ENCODE measurements at regions not wholly inside any gene's neighbourhood (a gene's known extent, or its start where the extent isn't known, plus 50 kb on each side); places are given as distances from the start of the nearest gene placed in this dataset.
"Not testable (repeated sequence)": the region's sequence is repeated elsewhere in the genome, so short reads cannot be mapped to it uniquely, and the experiment has no call there.

- Histone ChIP-seq H3K4me3 (ENCODE audit: low read depth in 1 of 3, low read length in 3 of 3) (no peak overlapping the region), H3K36me3 (ENCODE audit: control insufficient read depth in 3 of 3, insufficient read depth in 2 of 3, low read depth in 1 of 3, low read length in 3 of 3) (no peaks in the 10 kb centered on the region), H3K9me3 (ENCODE audit: control insufficient read depth in 2 of 2, insufficient read depth in 1 of 2, low read depth in 1 of 2, low read length in 1 of 2) (no peaks in the 10 kb centered on the region), H3K4me1 (ENCODE audit: control insufficient read depth in 3 of 3, insufficient read depth in 2 of 3, low read depth in 1 of 3, low read length in 2 of 3) (no peaks in the 10 kb centered on the region), H3K27ac (ENCODE audit: low read depth in 1 of 3, low read length in 2 of 3) (no peak overlapping the region), H3K27me3 (ENCODE audit: control insufficient read depth in 3 of 3, insufficient read depth in 3 of 3, low read length in 3 of 3) (no peaks in the 10 kb centered on the region)
- no peak for FAIRE-seq
- WGBS, 3 donors, result 87 to 90% (median 89%) methylated on average over 2 of the region's 2 CpGs
- DNase-seq, result no peak
These were observed 205.0 kb upstream of the STAC start for GRCh38 chr3:36175113-36175812.

- no peaks in the 10 kb centered on the region for H3K9me3 ChIP-seq (ENCODE audit: control insufficient read depth in 2 of 2, insufficient read depth in 1 of 2, low read depth in 1 of 2, low read length in 1 of 2)
- no peak for DNase-seq
- no peak overlapping the region for H3K4me3 ChIP-seq (ENCODE audit: low read depth in 1 of 3, low read length in 3 of 3)
- H3K4me1 ChIP-seq (ENCODE audit: control insufficient read depth in 3 of 3, insufficient read depth in 2 of 3, low read depth in 1 of 3, low read length in 2 of 3), result no peaks in the 10 kb centered on the region
- WGBS, 3 donors, result 21 to 48% (median 25%) methylated on average over 2 of the region's 2 CpGs
- no peaks in the 10 kb centered on the region for H3K27me3 ChIP-seq (ENCODE audit: control insufficient read depth in 3 of 3, insufficient read depth in 3 of 3, low read length in 3 of 3)
- no peaks in the 10 kb centered on the region for H3K36me3 ChIP-seq (ENCODE audit: control insufficient read depth in 3 of 3, insufficient read depth in 2 of 3, low read depth in 1 of 3, low read length in 3 of 3)
- no peak overlapping the region for H3K27ac ChIP-seq (ENCODE audit: low read depth in 1 of 3, low read length in 2 of 3)
- no peak for FAIRE-seq
These were observed 204.3 kb upstream of the STAC start for GRCh38 chr3:36175916-36176461.

- Histone ChIP-seq H3K27ac (ENCODE audit: low read depth in 1 of 3, low read length in 2 of 3) (no peak overlapping the region), H3K27me3 (ENCODE audit: control insufficient read depth in 3 of 3, insufficient read depth in 3 of 3, low read length in 3 of 3) (no peaks in the 10 kb centered on the region), H3K36me3 (ENCODE audit: control insufficient read depth in 3 of 3, insufficient read depth in 2 of 3, low read depth in 1 of 3, low read length in 3 of 3) (no peaks in the 10 kb centered on the region), H3K4me3 (ENCODE audit: low read depth in 1 of 3, low read length in 3 of 3) (no peak overlapping the region), H3K9me3 (ENCODE audit: control insufficient read depth in 2 of 2, insufficient read depth in 1 of 2, low read depth in 1 of 2, low read length in 1 of 2) (no peaks in the 10 kb centered on the region), H3K4me1 (ENCODE audit: control insufficient read depth in 3 of 3, insufficient read depth in 2 of 3, low read depth in 1 of 3, low read length in 2 of 3) (no peaks in the 10 kb centered on the region)
- 63 to 82% (median 74%) methylated on average over 1 of the region's 1 CpG for WGBS, 3 donors
- FAIRE-seq, result no peak
- no peak for DNase-seq
These were observed 202.3 kb upstream of the STAC start for GRCh38 chr3:36178018-36178417.

GRCh38 chr3:36182024-36182423 is 198.3 kb upstream of the STAC start:
- Histone ChIP-seq H3K36me3 (ENCODE audit: control insufficient read depth in 3 of 3, insufficient read depth in 2 of 3, low read depth in 1 of 3, low read length in 3 of 3) (no peaks in the 10 kb centered on the region), H3K27me3 (ENCODE audit: control insufficient read depth in 3 of 3, insufficient read depth in 3 of 3, low read length in 3 of 3) (no peaks in the 10 kb centered on the region), H3K4me1 (ENCODE audit: control insufficient read depth in 3 of 3, insufficient read depth in 2 of 3, low read depth in 1 of 3, low read length in 2 of 3) (no peaks in the 10 kb centered on the region), H3K4me3 (ENCODE audit: low read depth in 1 of 3, low read length in 3 of 3) (no peak overlapping the region), H3K9me3 (ENCODE audit: control insufficient read depth in 2 of 2, insufficient read depth in 1 of 2, low read depth in 1 of 2, low read length in 1 of 2) (no peaks in the 10 kb centered on the region), H3K27ac (ENCODE audit: low read depth in 1 of 3, low read length in 2 of 3) (no peak overlapping the region)
- DNase-seq, result no peak
- no peak for FAIRE-seq
- WGBS, 3 donors, result 63 to 87% (median 77%) methylated on average over 2 of the region's 2 CpGs

GRCh38 chr3:36187197-36187596 is 193.1 kb upstream of the STAC start:
- not testable (repeated sequence) for H3K4me1 ChIP-seq (ENCODE audit: control insufficient read depth in 3 of 3, insufficient read depth in 2 of 3, low read depth in 1 of 3, low read length in 2 of 3); H3K36me3 ChIP-seq (ENCODE audit: control insufficient read depth in 3 of 3, insufficient read depth in 2 of 3, low read depth in 1 of 3, low read length in 3 of 3); DNase-seq; H3K27me3 ChIP-seq (ENCODE audit: control insufficient read depth in 3 of 3, insufficient read depth in 3 of 3, low read length in 3 of 3); H3K27ac ChIP-seq (ENCODE audit: low read depth in 1 of 3, low read length in 2 of 3); H3K4me3 ChIP-seq (ENCODE audit: low read depth in 1 of 3, low read length in 3 of 3); H3K9me3 ChIP-seq (ENCODE audit: control insufficient read depth in 2 of 2, insufficient read depth in 1 of 2, low read depth in 1 of 2, low read length in 1 of 2); FAIRE-seq
- 60 to 69% (median 62%) methylated on average over 2 of the region's 2 CpGs for WGBS, 3 donors

- DNase-seq, result no peak
- FAIRE-seq, result no peak
- Histone ChIP-seq H3K4me1 (ENCODE audit: control insufficient read depth in 3 of 3, insufficient read depth in 2 of 3, low read depth in 1 of 3, low read length in 2 of 3) (no peaks in the 10 kb centered on the region), H3K27me3 (ENCODE audit: control insufficient read depth in 3 of 3, insufficient read depth in 3 of 3, low read length in 3 of 3) (no peaks in the 10 kb centered on the region), H3K36me3 (ENCODE audit: control insufficient read depth in 3 of 3, insufficient read depth in 2 of 3, low read depth in 1 of 3, low read length in 3 of 3) (no peaks in the 10 kb centered on the region), H3K4me3 (ENCODE audit: low read depth in 1 of 3, low read length in 3 of 3) (no peak overlapping the region), H3K27ac (ENCODE audit: low read depth in 1 of 3, low read length in 2 of 3) (no peak overlapping the region), H3K9me3 (ENCODE audit: control insufficient read depth in 2 of 2, insufficient read depth in 1 of 2, low read depth in 1 of 2, low read length in 1 of 2) (no peaks in the 10 kb centered on the region)
These were observed 187.4 kb upstream of the STAC start for GRCh38 chr3:36192901-36193300.

- no peaks in the 10 kb centered on the region for H3K36me3 ChIP-seq (ENCODE audit: control insufficient read depth in 3 of 3, insufficient read depth in 2 of 3, low read depth in 1 of 3, low read length in 3 of 3)
- 53 to 82% (median 57%) methylated on average over 2 of the region's 2 CpGs for WGBS, 3 donors
- no peak for DNase-seq
- H3K27ac ChIP-seq (ENCODE audit: low read depth in 1 of 3, low read length in 2 of 3), result no peak overlapping the region
- H3K4me1 ChIP-seq (ENCODE audit: control insufficient read depth in 3 of 3, insufficient read depth in 2 of 3, low read depth in 1 of 3, low read length in 2 of 3), result no peaks in the 10 kb centered on the region
- H3K9me3 ChIP-seq (ENCODE audit: control insufficient read depth in 2 of 2, insufficient read depth in 1 of 2, low read depth in 1 of 2, low read length in 1 of 2), result no peaks in the 10 kb centered on the region
- H3K27me3 ChIP-seq (ENCODE audit: control insufficient read depth in 3 of 3, insufficient read depth in 3 of 3, low read length in 3 of 3), result no peaks in the 10 kb centered on the region
- H3K4me3 ChIP-seq (ENCODE audit: low read depth in 1 of 3, low read length in 3 of 3), result no peak overlapping the region
- FAIRE-seq, result no peak
These were observed 186.9 kb upstream of the STAC start for GRCh38 chr3:36193448-36193847.

GRCh38 chr3:36196058-36196457 is 184.2 kb upstream of the STAC start:
- Histone ChIP-seq H3K9me3 (ENCODE audit: control insufficient read depth in 2 of 2, insufficient read depth in 1 of 2, low read depth in 1 of 2, low read length in 1 of 2) (no peaks in the 10 kb centered on the region), H3K4me3 (ENCODE audit: low read depth in 1 of 3, low read length in 3 of 3) (no peak overlapping the region), H3K27ac (ENCODE audit: low read depth in 1 of 3, low read length in 2 of 3) (no peak overlapping the region), H3K27me3 (ENCODE audit: control insufficient read depth in 3 of 3, insufficient read depth in 3 of 3, low read length in 3 of 3) (no peaks in the 10 kb centered on the region), H3K4me1 (ENCODE audit: control insufficient read depth in 3 of 3, insufficient read depth in 2 of 3, low read depth in 1 of 3, low read length in 2 of 3) (no peaks in the 10 kb centered on the region), H3K36me3 (ENCODE audit: control insufficient read depth in 3 of 3, insufficient read depth in 2 of 3, low read depth in 1 of 3, low read length in 3 of 3) (no peaks in the 10 kb centered on the region)
- FAIRE-seq, result no peak
- no peak for DNase-seq

GRCh38 chr3:36197151-36197550 is 183.2 kb upstream of the STAC start:
- no peaks in the 10 kb centered on the region for H3K4me1 ChIP-seq (ENCODE audit: control insufficient read depth in 3 of 3, insufficient read depth in 2 of 3, low read depth in 1 of 3, low read length in 2 of 3)
- no peak for FAIRE-seq
- H3K27me3 ChIP-seq (ENCODE audit: control insufficient read depth in 3 of 3, insufficient read depth in 3 of 3, low read length in 3 of 3), result no peaks in the 10 kb centered on the region
- DNase-seq, result no peak
- H3K27ac ChIP-seq (ENCODE audit: low read depth in 1 of 3, low read length in 2 of 3), result no peak overlapping the region
- H3K36me3 ChIP-seq (ENCODE audit: control insufficient read depth in 3 of 3, insufficient read depth in 2 of 3, low read depth in 1 of 3, low read length in 3 of 3), result no peaks in the 10 kb centered on the region
- 0 to 50% (median 43%) methylated on average over 1 of the region's 1 CpG for WGBS, 3 donors
- no peaks in the 10 kb centered on the region for H3K9me3 ChIP-seq (ENCODE audit: control insufficient read depth in 2 of 2, insufficient read depth in 1 of 2, low read depth in 1 of 2, low read length in 1 of 2)
- no peak overlapping the region for H3K4me3 ChIP-seq (ENCODE audit: low read depth in 1 of 3, low read length in 3 of 3)

Measured in small intestine (tissue), 7 donors.